ENCODE measurements at regions not wholly inside any gene's neighbourhood (a gene's known extent, or its start where the extent isn't known, plus 50 kb on each side); places are given as distances from the start of the nearest gene placed in this dataset.
A peak's percentile ranks its signal among the peaks of the same experiment; 100 is the strongest.
"Not testable (repeated sequence)": the region's sequence is repeated elsewhere in the genome, so short reads cannot be mapped to it uniquely, and the experiment has no call there.

- intact Hi-C loops (cut with micrococcal nuclease), result no loop called here
- Mint-ChIP-seq H3K27ac (no peak overlapping the region), H3K9me3 (peaks cover 8% of the 10 kb centered on the region), H3K27me3 (ENCODE audit: insufficient read depth) (peaks cover 1% of the 10 kb centered on the region), H3K4me1 (ENCODE audit: low read depth) (peaks cover 6% of the 10 kb centered on the region), H3K36me3 (ENCODE audit: low read depth) (no peaks in the 10 kb centered on the region), H3K4me3 (no peak overlapping the region)
- no peak for DNase-seq (ENCODE audit: low spot score)
Measured at GRCh38 chr3:196147116-196147515, 64.1 kb downstream of the ZDHHC19 start.

GRCh38 chr3:196145468-196146262 is 63.8 kb upstream of the TFRC start:
- Mint-ChIP-seq H3K4me1 (ENCODE audit: low read depth) (peaks cover 6% of the 10 kb centered on the region), H3K4me3 (no peak overlapping the region), H3K9me3 (peaks cover 3% of the 10 kb centered on the region), H3K36me3 (ENCODE audit: low read depth) (no peaks in the 10 kb centered on the region), H3K27me3 (ENCODE audit: insufficient read depth) (peaks cover 1% of the 10 kb centered on the region), H3K27ac (no peak overlapping the region)
- DNase-seq (ENCODE audit: low spot score), result no peak
- intact Hi-C loops (cut with micrococcal nuclease), result no loop called here

- no peak for DNase-seq (ENCODE audit: low spot score)
- H3K9me3 Mint-ChIP-seq, result no peaks in the 10 kb centered on the region
- no peak overlapping the region for H3K4me3 Mint-ChIP-seq
- peak overlapping the region; percentile 27 for H3K27ac Mint-ChIP-seq
- H3K36me3 Mint-ChIP-seq (ENCODE audit: low read depth), result no peaks in the 10 kb centered on the region
- intact Hi-C loops (cut with micrococcal nuclease), result no loop called here
- peaks cover 1% of the 10 kb centered on the region for H3K27me3 Mint-ChIP-seq (ENCODE audit: insufficient read depth)
- peaks cover 13% of the 10 kb centered on the region for H3K4me1 Mint-ChIP-seq (ENCODE audit: low read depth)
Measured at GRCh38 chr3:196144383-196145105, 62.7 kb upstream of the TFRC start.

GRCh38 chr3:196143708-196144382 is 62.0 kb upstream of the TFRC start:
- Mint-ChIP-seq H3K27ac (peak overlapping the region; percentile 27), H3K4me1 (ENCODE audit: low read depth) (peaks cover 13% of the 10 kb centered on the region), H3K27me3 (ENCODE audit: insufficient read depth) (peaks cover 1% of the 10 kb centered on the region), H3K4me3 (no peak overlapping the region), H3K9me3 (no peaks in the 10 kb centered on the region), H3K36me3 (ENCODE audit: low read depth) (no peaks in the 10 kb centered on the region)
- intact Hi-C loops (cut with micrococcal nuclease), result no loop called here
- no peak for DNase-seq (ENCODE audit: low spot score)

GRCh38 chr3:196142202-196142956 is 60.5 kb upstream of the TFRC start:
- peaks cover 16% of the 10 kb centered on the region for H3K4me1 Mint-ChIP-seq (ENCODE audit: low read depth)
- no peak for DNase-seq (ENCODE audit: low spot score)
- H3K27me3 Mint-ChIP-seq (ENCODE audit: insufficient read depth), result peaks cover 3% of the 10 kb centered on the region
- intact Hi-C loops (cut with micrococcal nuclease), result no loop called here
- no peaks in the 10 kb centered on the region for H3K9me3 Mint-ChIP-seq
- no peak overlapping the region for H3K4me3 Mint-ChIP-seq
- no peaks in the 10 kb centered on the region for H3K36me3 Mint-ChIP-seq (ENCODE audit: low read depth)
- no peak overlapping the region for H3K27ac Mint-ChIP-seq

- Mint-ChIP-seq H3K27me3 (ENCODE audit: insufficient read depth) (peaks cover 3% of the 10 kb centered on the region), H3K9me3 (no peaks in the 10 kb centered on the region), H3K4me3 (no peak overlapping the region), H3K27ac (no peak overlapping the region), H3K4me1 (ENCODE audit: low read depth) (peaks cover 17% of the 10 kb centered on the region), H3K36me3 (ENCODE audit: low read depth) (no peaks in the 10 kb centered on the region)
- DNase-seq (ENCODE audit: low spot score), result no peak
- intact Hi-C loops (cut with micrococcal nuclease), result no loop called here
Measured at GRCh38 chr3:196141866-196142201, 59.9 kb upstream of the TFRC start.

GRCh38 chr3:196141052-196141865 is 59.4 kb upstream of the TFRC start:
- Mint-ChIP-seq H3K9me3 (no peaks in the 10 kb centered on the region), H3K27ac (no peak overlapping the region), H3K27me3 (ENCODE audit: insufficient read depth) (peaks cover 3% of the 10 kb centered on the region), H3K4me3 (no peak overlapping the region), H3K4me1 (ENCODE audit: low read depth) (peaks cover 23% of the 10 kb centered on the region), H3K36me3 (ENCODE audit: low read depth) (no peaks in the 10 kb centered on the region)
- intact Hi-C loops (cut with micrococcal nuclease), result no loop called here
- DNase-seq (ENCODE audit: low spot score), result no peak

- H3K9me3 Mint-ChIP-seq, result no peaks in the 10 kb centered on the region
- peaks cover 3% of the 10 kb centered on the region for H3K27me3 Mint-ChIP-seq (ENCODE audit: insufficient read depth)
- intact Hi-C loops (cut with micrococcal nuclease), result no loop called here
- H3K4me1 Mint-ChIP-seq (ENCODE audit: low read depth), result peaks cover 29% of the 10 kb centered on the region
- no peak overlapping the region for H3K4me3 Mint-ChIP-seq
- DNase-seq (ENCODE audit: low spot score), result no peak
- H3K36me3 Mint-ChIP-seq (ENCODE audit: low read depth), result no peaks in the 10 kb centered on the region
- no peak overlapping the region for H3K27ac Mint-ChIP-seq
Measured at GRCh38 chr3:196140224-196140623, 58.3 kb upstream of the TFRC start.

- no peaks in the 10 kb centered on the region for H3K9me3 Mint-ChIP-seq
- H3K27ac Mint-ChIP-seq, result no peak overlapping the region
- H3K27me3 Mint-ChIP-seq (ENCODE audit: insufficient read depth), result peaks cover 1% of the 10 kb centered on the region
- no peak overlapping the region for H3K4me3 Mint-ChIP-seq
- no peak for DNase-seq (ENCODE audit: low spot score)
- peaks cover 26% of the 10 kb centered on the region for H3K4me1 Mint-ChIP-seq (ENCODE audit: low read depth)
- H3K36me3 Mint-ChIP-seq (ENCODE audit: low read depth), result no peaks in the 10 kb centered on the region
- intact Hi-C loops (cut with micrococcal nuclease), result no loop called here
Measured at GRCh38 chr3:196139281-196139680, 57.4 kb upstream of the TFRC start.

GRCh38 chr3:196138482-196139254 is 56.8 kb upstream of the TFRC start:
- Mint-ChIP-seq H3K9me3 (no peaks in the 10 kb centered on the region), H3K27me3 (ENCODE audit: insufficient read depth) (peaks cover 1% of the 10 kb centered on the region), H3K27ac (no peak overlapping the region), H3K4me3 (no peak overlapping the region), H3K36me3 (ENCODE audit: low read depth) (no peaks in the 10 kb centered on the region), H3K4me1 (ENCODE audit: low read depth) (peaks cover 23% of the 10 kb centered on the region)
- no peak for DNase-seq (ENCODE audit: low spot score)
- intact Hi-C loops (cut with micrococcal nuclease), result no loop called here

- H3K27ac Mint-ChIP-seq; DNase-seq (ENCODE audit: low spot score); H3K27me3 Mint-ChIP-seq (ENCODE audit: insufficient read depth); H3K36me3 Mint-ChIP-seq (ENCODE audit: low read depth); H3K9me3 Mint-ChIP-seq; H3K4me3 Mint-ChIP-seq; intact Hi-C loops (cut with micrococcal nuclease): not testable (repeated sequence)
- H3K4me1 Mint-ChIP-seq (ENCODE audit: low read depth), result peaks cover 23% of the 10 kb centered on the region
Measured at GRCh38 chr3:196136640-196136989, 54.7 kb upstream of the TFRC start.

Measured in activated T-helper 1 cell treated with anti-CD3 and anti-CD28 coated beads, Interleukin-12 subunit alpha, Interleukin-12 subunit beta, Interleukin-2, Interleukin-4 antibody, amounts not matched to agents 30 ng/mL and 10 ng/mL and 1 ng/mL, durations not matched to agents 14 hours and 24 hours and 36 hours (primary cell).